HG02970 (cell line): ENCODE measurements at regions not wholly inside any gene's neighbourhood (a gene's known extent, or its start where the extent isn't known, plus 50 kb on each side); places are given as distances from the start of the nearest gene placed in this dataset.
"Not testable (repeated sequence)": the region's sequence is repeated elsewhere in the genome, so short reads cannot be mapped to it uniquely, and the experiment has no call there.

Experiments used
- ATAC-seq: cut with Tn5 transposase; IDR thresholded peaks from one replicate; pipeline ENCODE4 v1.9.1; 2021; ENCODE audit warnings: mild to moderate bottlenecking, moderate library complexity, moderate number of reproducible peaks; ENCODE audit not compliant: unreplicated experiment, low FRiP score

GRCh38 chr3:8327739-8328138 is 173.9 kb upstream of the LMCD1 start:
- no peak for ATAC-seq

DNA sequence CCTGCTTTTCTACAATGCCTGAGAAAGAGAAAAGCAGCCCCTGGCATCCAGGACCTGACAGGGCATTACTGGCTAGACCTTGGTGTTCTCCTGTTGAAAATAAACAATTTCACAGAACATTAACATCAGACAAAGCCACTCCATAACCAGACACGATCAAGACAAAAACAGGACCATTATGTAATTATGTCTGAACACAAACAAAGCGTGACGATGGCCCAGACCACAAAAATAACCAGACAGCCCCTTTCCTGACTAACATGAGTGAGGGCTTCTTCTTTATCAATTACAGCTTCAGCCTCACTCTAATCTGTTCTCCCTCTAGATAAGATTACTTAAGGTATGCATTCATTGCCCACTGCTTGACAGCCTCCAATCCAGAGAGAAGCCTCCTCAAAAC is 172.7 kb upstream of the LMCD1 start:
- no peak for ATAC-seq

GRCh38 chr3:8329598-8329997 is 172.0 kb upstream of the LMCD1 start:
- ATAC-seq, result no peak

GRCh38 chr3:8336456-8336855 is 165.2 kb upstream of the LMCD1 start:
- ATAC-seq, result no peak

- ATAC-seq, result no peak
Observed at GRCh38 chr3:8338424-8338823, 163.2 kb upstream of the LMCD1 start.

- ATAC-seq, result no peak
Observed at GRCh38 chr3:8341821-8342247, 159.8 kb upstream of the LMCD1 start.

- ATAC-seq, result no peak
Observed at GRCh38 chr3:8343058-8343457, 158.6 kb upstream of the LMCD1 start.

GRCh38 chr3:8345398-8345797 is 156.2 kb upstream of the LMCD1 start:
- no peak for ATAC-seq

DNA sequence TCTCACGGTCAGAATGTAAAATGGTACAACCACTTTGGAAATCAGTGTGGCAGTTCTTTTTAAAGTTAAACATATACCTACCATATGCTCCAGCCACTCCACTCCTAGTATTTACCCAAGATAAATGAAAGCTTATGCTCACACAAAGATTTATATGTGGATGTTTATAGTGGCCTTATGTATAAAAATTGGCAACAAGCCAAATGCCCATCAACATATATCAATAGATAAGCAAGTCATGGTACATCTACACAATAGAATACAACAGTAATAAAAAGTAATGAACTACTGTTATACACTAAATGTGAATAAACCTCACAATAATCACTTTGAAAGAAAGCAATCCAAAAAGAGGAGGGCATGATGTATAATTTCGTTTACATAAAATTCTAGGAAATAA is 153.5 kb upstream of the LMCD1 start:
- no peak for ATAC-seq

DNA sequence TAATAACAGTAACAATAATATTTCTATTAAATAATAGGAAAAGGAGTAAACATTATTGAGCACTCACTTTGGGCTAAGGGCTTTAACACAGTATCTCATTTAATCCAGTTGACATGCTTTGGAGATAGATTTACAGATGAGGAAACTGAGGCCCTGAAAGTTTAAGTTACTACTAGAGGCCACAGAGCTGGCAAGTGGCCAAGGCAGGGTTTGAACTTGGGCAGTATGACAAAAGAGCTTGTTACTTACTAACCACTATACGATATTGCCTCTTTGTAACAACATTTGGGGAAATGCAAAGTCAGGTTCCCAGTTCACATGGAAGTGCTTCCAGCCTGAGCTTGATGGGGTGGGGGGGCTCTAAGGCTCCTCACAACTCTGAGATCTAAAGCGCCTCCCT is 149.1 kb upstream of the LMCD1 start:
- no peak for ATAC-seq

- no peak for ATAC-seq
Observed at GRCh38 chr3:8353364-8353763, 148.3 kb upstream of the LMCD1 start.

GRCh38 chr3:8355346-8355745 is 146.3 kb upstream of the LMCD1 start:
- no peak for ATAC-seq

DNA sequence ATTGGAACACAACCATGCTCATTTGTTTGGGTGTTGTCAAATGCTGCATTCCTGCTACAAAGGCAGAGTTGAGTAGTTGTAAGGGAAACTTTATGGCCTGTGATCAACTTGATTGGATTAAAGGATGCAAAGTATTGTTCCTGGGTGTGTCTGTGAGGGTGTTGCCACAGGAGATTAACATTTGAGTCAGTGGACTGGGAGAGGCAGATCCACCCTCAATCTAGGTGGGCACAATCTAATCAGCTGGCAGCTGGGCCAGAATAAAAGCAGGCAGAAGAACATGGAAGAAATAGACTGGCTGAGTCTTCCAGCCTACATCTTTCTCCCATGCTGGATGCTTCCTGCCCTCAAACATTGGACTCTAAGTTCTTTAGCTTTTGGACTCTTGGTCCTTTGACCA is 145.6 kb upstream of the LMCD1 start:
- not testable (repeated sequence) for ATAC-seq

DNA sequence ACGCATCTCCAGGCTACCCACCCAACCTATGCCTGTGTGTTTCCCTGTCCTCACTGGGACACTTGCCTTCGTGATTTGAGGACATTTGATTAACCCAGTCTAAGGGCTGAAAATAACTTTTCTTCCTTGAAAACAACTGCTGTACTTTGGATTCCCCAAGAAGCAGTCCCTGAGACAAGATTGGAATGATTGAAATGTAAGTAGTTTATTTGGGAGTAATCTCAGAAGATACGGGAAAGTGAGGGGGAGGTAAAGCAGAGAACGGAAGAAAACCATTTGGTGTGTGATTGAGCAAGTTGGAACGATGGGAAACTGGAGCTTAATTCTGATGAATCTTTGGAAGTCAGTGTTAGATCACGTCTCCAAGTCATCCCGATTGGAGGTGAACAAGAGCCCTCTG is 143.8 kb upstream of the LMCD1 start:
- no peak for ATAC-seq

GRCh38 chr3:8359133-8359532 is 142.5 kb upstream of the LMCD1 start:
- no peak for ATAC-seq

GRCh38 chr3:8363200-8363599 is 138.4 kb upstream of the LMCD1 start:
- ATAC-seq, result no peak

- no peak for ATAC-seq
Observed at GRCh38 chr3:8365541-8365940, 136.1 kb upstream of the LMCD1 start.

- ATAC-seq, result no peak
Observed at GRCh38 chr3:8366219-8366810, 135.3 kb upstream of the LMCD1 start.

- ATAC-seq, result no peak
Observed at GRCh38 chr3:8368598-8368997, 133.0 kb upstream of the LMCD1 start.

GRCh38 chr3:8369638-8370037 is 132.0 kb upstream of the LMCD1 start:
- ATAC-seq, result no peak

DNA sequence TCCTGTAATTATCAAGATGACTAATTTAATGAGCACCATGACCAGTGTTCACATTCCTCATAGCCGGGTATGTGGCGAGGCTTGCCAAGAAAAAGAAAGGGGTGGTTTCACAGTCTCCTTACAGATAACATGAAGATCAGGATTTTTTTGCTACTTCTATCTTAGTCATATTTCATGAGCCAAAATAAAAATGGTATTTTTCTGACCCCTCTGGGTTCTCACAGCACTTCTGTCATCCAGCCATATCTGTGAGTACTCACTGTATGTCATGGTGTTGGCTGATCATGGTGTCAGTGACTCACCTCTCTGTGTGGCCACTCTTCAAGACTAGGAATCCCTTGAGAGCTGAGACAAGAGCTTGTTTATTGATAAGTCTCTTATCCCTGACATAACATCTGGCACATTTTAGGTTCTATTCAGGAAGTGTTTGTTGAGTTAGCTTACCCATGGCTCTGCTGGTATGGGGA is 130.5 kb upstream of the LMCD1 start:
- ATAC-seq, result no peak

- ATAC-seq, result no peak
Observed at GRCh38 chr3:8371960-8372463, 129.6 kb upstream of the LMCD1 start.
